Iris pigment epithelial cell (primary cell): ENCODE measurements at regions not wholly inside any gene's neighbourhood (a gene's known extent, or its start where the extent isn't known, plus 50 kb on each side); places are given as distances from the start of the nearest gene placed in this dataset.
A peak's percentile ranks its signal among the peaks of the same experiment; 100 is the strongest.

Experiments used
- DNase-seq: peaks from one replicate; pipeline ENCODE4 v3.0.0-alpha.2; 2011; ENCODE audit warnings: low read depth

GRCh38 chr18:54769526-54770464 is 58.5 kb upstream of the RAB27B start:
- DNase-seq, result peak; percentile 80

- DNase-seq, result no peak
These were observed 56.2 kb upstream of the RAB27B start for GRCh38 chr18:54772056-54772455.

GRCh38 chr18:54774423-54774822 is 53.9 kb upstream of the RAB27B start:
- peak; percentile 69 for DNase-seq

GRCh38 chr18:54774981-54775665 is 53.2 kb upstream of the RAB27B start:
- peak; percentile 16 for DNase-seq

- DNase-seq, result peak; percentile 92
These were observed 52.6 kb upstream of the RAB27B start for GRCh38 chr18:54775686-54776085.

GRCh38 chr18:54776282-54776977 is 51.8 kb upstream of the RAB27B start:
- peak; percentile 100 for DNase-seq

- DNase-seq, result peak; percentile 7
These were observed 51.0 kb upstream of the RAB27B start for GRCh38 chr18:54777118-54777791.

- no peak for DNase-seq
These were observed 50.3 kb upstream of the RAB27B start for GRCh38 chr18:54777989-54778388.
